NCI-H446 treated with DMSO at 0.1 percent for 48 hours (cell line): ENCODE measurements at regions not wholly inside any gene's neighbourhood (a gene's known extent, or its start where the extent isn't known, plus 50 kb on each side); places are given as distances from the start of the nearest gene placed in this dataset.
"Not testable (repeated sequence)": the region's sequence is repeated elsewhere in the genome, so short reads cannot be mapped to it uniquely, and the experiment has no call there.

Source experiments
- DNase-seq: peaks from one replicate; lab custom pipeline; 2025; lab: John Stamatoyannopoulos, UW

- no peak for DNase-seq
Observed at GRCh38 chr7:25454562-25455041, 226.3 kb upstream of the NPVF start.

- DNase-seq, result no peak
Observed at GRCh38 chr7:25455683-25456251, 227.5 kb upstream of the NPVF start.

DNA sequence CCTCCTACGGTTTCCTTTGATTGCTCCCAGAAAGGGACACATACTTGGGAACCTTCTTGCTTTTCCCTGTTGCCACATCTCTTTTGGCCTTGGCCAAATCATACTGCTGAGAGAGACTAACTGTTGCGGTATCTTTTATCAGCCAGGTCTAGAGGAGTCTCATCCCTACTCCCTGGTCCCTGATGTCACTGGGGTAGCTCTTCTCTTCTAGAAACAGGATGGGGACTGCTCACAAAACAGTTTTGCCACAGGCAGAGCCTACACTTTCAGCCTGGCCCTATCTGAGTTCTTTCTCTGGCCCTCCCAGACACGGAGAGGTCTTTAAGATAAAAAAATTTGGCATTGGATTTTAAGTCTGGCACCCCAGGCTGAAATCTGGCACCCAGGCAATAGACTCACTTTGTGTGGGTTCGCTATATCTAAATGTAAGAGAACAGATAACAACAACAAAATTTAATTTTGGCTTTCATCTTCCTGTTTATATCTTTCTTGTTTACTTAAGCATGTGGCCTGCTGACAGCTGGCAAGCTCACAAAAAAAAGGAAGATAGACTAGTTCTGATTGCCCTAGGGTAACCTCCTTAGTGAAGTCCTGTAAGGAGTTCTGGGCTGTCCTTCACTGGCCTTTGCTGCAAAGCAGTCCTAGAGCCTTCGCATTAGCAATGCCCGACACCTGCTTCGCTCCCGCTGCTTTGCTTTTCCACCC, 228.3 kb upstream of the NPVF start:
- DNase-seq, result peak; percentile 24

DNA sequence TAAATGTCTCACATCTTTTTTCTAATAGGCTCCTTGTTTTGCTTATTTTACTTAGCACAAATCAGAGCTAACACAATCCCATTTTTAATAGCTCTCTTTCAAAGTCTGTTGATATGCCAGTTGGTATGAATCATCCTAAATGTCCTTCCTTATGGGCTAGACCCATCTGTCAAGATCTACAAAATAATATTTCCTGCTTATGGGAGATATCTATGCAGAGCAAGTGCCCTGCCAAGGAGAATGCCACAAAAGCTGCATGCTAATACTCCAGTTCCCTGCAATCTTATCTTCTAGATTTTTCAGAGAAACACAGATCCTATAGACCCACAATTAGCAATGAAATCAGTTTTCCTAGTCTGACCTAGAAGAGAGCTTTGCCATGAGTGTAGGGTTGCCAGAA, 230.8 kb upstream of the NPVF start:
- DNase-seq, result peak; percentile 63

DNA sequence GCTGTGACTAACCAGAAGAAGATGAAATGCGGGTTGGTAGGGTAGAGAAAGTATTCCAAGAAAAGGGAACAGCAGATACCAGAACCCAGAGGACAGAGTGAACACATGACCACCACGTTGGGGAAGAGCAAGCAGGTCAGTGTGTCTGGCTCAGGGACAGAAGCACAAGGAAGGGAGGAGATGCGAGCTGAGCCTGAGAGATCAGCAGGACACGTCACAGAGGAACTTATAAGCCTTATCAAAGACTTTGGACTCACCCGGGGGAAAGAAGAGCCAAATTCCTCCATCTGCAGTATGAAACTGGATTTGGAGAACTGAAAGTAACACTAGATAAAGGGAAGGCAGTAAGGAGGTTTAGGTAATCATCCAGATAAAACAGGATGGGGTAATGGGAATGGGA, 232.1 kb upstream of the NPVF start:
- no peak for DNase-seq

GRCh38 chr7:25469669-25470068, 241.4 kb upstream of the NPVF start:
- DNase-seq, result no peak

- DNase-seq, result no peak
Observed at GRCh38 chr7:25476863-25477499, 248.7 kb upstream of the NPVF start.

- DNase-seq, result not testable (repeated sequence)
Observed at GRCh38 chr7:25478221-25478620, 249.9 kb upstream of the NPVF start.

- DNase-seq, result no peak
Observed at GRCh38 chr7:25478925-25479324, 250.6 kb upstream of the NPVF start.

- DNase-seq, result no peak
Observed at GRCh38 chr7:25481891-25482290, 253.6 kb upstream of the NPVF start.

DNA sequence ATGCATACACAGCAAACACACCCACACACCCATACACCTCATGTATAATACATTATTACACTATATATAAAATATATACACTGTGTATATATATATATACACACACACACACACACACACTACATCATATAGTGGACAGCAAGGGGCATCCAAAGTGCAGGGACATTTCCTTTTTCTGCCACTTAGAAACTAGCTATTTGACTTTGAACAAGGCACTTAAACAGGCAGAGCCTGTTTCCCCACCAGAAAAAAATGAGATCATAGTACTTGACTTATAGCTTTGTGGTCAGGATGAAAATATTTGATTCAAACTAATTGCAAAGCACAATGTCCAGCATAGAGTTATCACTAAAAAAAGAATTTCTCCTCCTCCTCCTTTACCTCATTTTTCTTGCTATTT, 254.3 kb upstream of the NPVF start:
- DNase-seq, result no peak

GRCh38 chr7:25485026-25485425, 256.7 kb upstream of the NPVF start:
- DNase-seq, result no peak

DNA sequence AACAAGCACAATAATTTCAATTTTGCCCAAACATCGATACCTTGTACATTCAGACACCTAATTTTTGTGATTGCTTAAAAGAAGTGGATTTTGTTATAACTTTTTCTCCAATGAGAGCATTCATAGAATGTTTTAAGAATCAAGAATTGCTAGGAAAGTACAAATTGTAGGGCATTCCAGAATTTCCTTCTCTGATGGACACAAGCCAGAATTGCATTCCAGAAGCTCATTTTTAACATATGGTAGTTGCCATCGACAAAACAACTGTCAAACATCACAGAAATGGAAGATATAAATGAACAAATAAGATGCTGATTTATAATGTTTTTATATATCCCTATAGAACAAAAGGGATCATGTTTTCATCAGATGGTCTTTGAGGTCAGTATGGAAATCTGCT, 258.4 kb upstream of the NPVF start:
- peak; percentile 10 for DNase-seq

GRCh38 chr7:25493805-25494366, 265.6 kb upstream of the NPVF start:
- DNase-seq, result no peak

DNA sequence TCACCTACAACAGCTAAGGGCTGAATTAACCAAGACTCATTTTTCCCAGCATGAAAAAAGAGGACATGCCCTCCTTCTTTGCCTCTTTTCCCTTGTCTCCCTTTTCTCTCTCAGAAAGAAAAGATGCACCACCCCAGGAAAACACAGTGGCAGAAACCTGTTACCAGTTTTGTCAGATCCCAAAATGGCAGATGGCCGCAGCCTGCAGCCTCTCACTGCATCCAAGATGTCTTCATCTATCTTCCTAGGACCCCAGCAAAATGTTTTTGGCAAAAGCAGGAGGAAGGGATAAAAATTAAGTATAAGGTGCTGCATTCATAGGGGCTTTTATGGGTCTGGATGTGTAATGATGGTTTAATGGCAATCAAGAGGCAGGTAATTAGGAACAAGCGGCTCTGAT, 266.6 kb upstream of the NPVF start:
- no peak for DNase-seq

DNA sequence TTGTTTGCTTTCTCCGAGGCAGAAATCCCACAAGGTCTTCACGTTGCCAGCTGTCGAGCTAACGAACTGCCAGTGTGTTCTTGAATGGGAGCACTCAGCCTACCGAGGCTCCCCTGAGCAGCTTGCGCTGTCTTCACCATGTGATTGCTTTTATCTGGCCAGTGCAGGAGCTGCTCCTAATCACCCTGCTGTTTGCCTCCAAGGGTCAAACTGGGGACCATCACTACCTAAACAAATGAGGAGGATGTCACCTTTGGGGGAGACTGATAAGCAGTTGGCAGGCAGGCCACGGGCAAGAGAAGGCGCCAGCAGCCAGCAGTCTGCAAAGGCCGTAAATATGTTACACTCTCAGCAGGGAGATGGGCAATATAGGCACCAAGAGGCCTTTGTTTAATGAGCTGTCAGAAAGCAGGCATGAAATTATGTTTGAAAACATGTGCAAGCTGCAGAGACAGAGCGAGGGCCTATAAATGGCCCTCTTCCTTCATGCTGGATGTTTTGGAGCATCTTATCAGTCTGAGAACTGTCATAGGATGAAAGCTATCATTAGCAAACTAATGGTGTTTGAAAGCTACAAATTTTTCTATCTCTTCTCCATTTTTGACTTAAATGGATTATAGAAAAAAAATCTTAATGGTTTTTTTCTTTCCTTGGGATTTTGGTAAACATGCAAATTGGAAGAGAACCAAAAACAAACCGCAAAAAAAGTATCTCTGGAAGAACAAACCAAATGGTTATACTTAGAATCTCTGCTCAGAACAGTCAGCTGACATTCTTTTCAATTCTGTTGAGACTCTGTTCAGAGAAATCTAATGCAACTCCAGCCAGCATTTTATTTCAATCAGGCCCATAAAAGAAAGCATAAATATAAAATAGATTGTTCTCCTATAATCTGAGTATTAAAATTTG, 267.3 kb upstream of the NPVF start:
- peak; percentile 89 for DNase-seq

DNA sequence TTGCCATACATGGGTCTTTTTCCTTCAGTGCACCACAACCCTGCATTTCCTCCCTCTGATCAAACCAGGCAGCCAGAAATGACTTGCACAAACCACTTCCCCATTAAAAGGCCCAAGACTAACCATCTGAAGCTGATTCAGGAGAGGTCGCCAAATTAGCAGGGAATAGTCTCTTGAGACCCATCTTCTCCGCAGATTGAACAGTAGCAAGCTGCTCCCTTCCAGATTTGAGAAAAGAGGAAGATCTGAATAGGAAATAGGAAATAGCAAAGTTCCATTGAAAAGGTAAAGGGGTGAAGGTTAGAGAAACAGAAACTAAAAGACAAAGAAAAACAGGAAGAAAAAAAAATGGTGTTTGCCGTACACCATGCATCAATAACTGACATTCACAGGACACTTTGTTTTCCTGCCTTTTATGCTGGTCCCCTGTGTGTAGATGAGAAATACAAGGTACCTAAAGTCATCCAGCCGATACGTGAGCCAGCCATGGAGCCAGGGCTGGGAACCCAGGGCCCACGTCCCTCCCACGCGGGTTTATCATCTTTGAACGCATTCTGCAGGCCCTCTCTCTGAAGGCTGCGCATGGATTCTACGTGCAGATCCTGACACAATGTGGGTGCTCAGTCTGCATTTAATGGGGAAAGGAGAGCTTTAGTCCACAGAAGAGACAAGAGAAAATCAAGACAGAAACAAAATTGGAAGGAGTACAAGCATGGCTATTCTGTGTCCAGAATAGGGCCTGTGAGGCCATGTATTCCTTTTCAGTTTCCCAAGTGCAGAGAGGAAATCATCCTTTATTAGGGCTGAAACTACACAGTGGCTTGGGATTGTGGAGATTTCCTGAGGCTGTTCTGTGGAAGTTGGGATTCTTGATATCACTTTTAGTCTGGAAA, 268.4 kb upstream of the NPVF start:
- DNase-seq, result peak; percentile 28

GRCh38 chr7:25500393-25500921, 272.2 kb upstream of the NPVF start:
- DNase-seq, result no peak

GRCh38 chr7:25503306-25503705, 275.0 kb upstream of the NPVF start:
- DNase-seq, result no peak

DNA sequence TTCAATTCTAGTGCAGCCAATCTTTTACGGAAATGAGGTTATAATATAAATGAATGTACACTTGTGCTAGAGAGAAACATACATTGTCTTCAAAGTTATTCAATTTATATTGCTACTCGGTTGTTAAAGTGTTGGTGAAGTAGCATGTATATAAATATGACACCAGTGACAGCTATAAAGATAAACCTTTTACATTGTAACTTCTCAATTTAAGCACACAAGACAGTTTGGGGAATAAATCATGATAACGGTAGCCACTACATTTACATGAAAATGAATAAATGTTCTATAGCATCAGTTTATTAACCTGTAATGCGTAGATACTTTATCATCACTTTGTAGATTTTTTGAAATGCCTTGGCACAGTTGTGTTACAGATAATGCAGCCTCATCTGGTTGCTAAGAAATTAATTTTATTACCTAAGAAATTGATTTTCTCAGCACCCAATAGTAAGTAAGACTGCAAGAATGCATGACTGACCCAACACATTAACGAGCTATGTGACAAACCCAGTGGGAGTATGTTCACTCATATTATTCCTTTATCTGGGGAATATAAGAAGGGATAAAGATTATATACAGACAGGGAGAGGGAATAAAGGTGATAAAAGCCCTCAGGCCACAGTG, 283.9 kb upstream of the NPVF start:
- no peak for DNase-seq
